GM10248 (cell line): ENCODE measurements at regions not wholly inside any gene's neighbourhood (a gene's known extent, or its start where the extent isn't known, plus 50 kb on each side); places are given as distances from the start of the nearest gene placed in this dataset.

ENCODE experiments used
- CTCF ChIA-PET: fragments of 300-600 bp; sonication (Branson Sonifier 250); formaldehyde crosslinking; extraction: SDS; loops from one replicate; lab custom pipeline; 2021; ENCODE audit warnings: antibody characterized with exemption; lab: Yijun Ruan, JAX
- POLR2A ChIA-PET: fragments of 350-650 bp; sonication (Branson Sonifier 250); formaldehyde crosslinking; extraction: SDS; loops from one replicate; lab custom pipeline; 2020; ENCODE audit warnings: antibody characterized with exemption; lab: Yijun Ruan, JAX
- DNase-seq: peaks from one replicate; pipeline ENCODE4 v3.0.0; 2012; ENCODE audit errors: extremely low spot score
- CTCF ChIP-seq: IDR thresholded peaks from 2 replicates; pipeline ENCODE4 v1.5.1; 2012; ENCODE audit warnings: mild to moderate bottlenecking, low read depth; ENCODE audit errors: extremely low read depth, missing control alignments, control extremely low read depth

- DNase-seq = no peak
- TF ChIP-seq CTCF = no peak
- POLR2A ChIA-PET = no interaction called here
- CTCF ChIA-PET = no interaction called here
Observed at GRCh38 chr1:165025805-165026204, 330.7 kb downstream of the LMX1A start.

GRCh38 chr1:165014753-165015152 lies 341.8 kb downstream of the LMX1A start:
- ChIA-PET CTCF (no interaction called here), POLR2A (no interaction called here)
- DNase-seq = no peak
- no peak for TF ChIP-seq CTCF

- CTCF ChIA-PET = no interaction called here
- TF ChIP-seq CTCF = no peak
- POLR2A ChIA-PET = no interaction called here
Observed at GRCh38 chr1:165011991-165012531, 344.5 kb downstream of the LMX1A start.

GRCh38 chr1:165011186-165011585 lies 345.3 kb downstream of the LMX1A start:
- POLR2A ChIA-PET = no interaction called here
- no peak for TF ChIP-seq CTCF
- DNase-seq = no peak
- CTCF ChIA-PET = no interaction called here

More at GRCh38 chr1:165011991-165012531, 344.5 kb downstream of the LMX1A start:
- no peak for DNase-seq

- no peak for TF ChIP-seq CTCF
- POLR2A ChIA-PET = no interaction called here
Observed at GRCh38 chr1:165010418-165011070, 346.0 kb downstream of the LMX1A start.

GRCh38 chr1:165006831-165007230 lies 349.7 kb downstream of the LMX1A start:
- POLR2A ChIA-PET = no interaction called here
- no peak for TF ChIP-seq CTCF
- CTCF ChIA-PET = no interaction called here

More at GRCh38 chr1:165010418-165011070, 346.0 kb downstream of the LMX1A start:
- no peak for DNase-seq
- CTCF ChIA-PET = no interaction called here

More at GRCh38 chr1:165006831-165007230, 349.7 kb downstream of the LMX1A start:
- no peak for DNase-seq
